PFSK-1 (cell line): ENCODE measurements at regions not wholly inside any gene's neighbourhood (a gene's known extent, or its start where the extent isn't known, plus 50 kb on each side); places are given as distances from the start of the nearest gene placed in this dataset.

Source experiments
- POLR2AphosphoS5 ChIP-seq: IDR thresholded peaks from 2 replicates; pipeline ENCODE4 v1.6.1; 2012; ENCODE audit warnings: low read depth, mild to moderate bottlenecking, control low read depth, low read length, moderate library complexity
- TAF1 ChIP-seq: IDR thresholded peaks from 2 replicates; pipeline ENCODE4 v1.6.1; 2012; ENCODE audit warnings: low read length, control low read depth, borderline replicate concordance; ENCODE audit not compliant: insufficient read depth
- TF ChIP-seq, protein P1 (sequence below), 2 experiments: IDR thresholded peaks; 2 replicates each; pipeline versions ENCODE4 v1.6.1 to v1.8.0; 2011 to 2012; ENCODE audit warnings: low read depth in 2 of 2, low read length in 2 of 2, control low read depth in 1 of 2, inconsistent platforms in 1 of 2, mild to moderate bottlenecking in 1 of 2, moderate library complexity in 1 of 2; ENCODE audit not compliant: insufficient read depth in 1 of 2

DNA sequence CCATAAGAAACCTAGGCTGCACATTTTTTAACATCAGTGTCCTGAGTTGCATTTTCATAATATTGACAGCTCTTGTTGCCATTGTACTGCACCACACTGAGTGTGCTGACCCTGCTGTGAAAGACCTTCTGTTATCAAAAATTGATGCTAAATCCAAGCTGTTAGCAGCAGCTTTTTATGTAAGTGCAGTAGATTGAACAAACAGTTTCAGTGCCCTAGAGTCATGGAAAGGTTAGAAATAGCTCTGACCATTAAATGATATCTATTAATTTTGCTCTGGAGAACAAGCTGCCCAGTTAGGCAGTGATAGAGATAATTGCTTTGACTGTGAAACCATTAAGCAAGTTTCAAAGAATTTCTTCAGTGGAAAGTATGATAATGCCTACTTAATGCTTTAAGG lies 1289.2 kb upstream of the PCDH20 start:
- TF ChIP-seq, protein P1, sequence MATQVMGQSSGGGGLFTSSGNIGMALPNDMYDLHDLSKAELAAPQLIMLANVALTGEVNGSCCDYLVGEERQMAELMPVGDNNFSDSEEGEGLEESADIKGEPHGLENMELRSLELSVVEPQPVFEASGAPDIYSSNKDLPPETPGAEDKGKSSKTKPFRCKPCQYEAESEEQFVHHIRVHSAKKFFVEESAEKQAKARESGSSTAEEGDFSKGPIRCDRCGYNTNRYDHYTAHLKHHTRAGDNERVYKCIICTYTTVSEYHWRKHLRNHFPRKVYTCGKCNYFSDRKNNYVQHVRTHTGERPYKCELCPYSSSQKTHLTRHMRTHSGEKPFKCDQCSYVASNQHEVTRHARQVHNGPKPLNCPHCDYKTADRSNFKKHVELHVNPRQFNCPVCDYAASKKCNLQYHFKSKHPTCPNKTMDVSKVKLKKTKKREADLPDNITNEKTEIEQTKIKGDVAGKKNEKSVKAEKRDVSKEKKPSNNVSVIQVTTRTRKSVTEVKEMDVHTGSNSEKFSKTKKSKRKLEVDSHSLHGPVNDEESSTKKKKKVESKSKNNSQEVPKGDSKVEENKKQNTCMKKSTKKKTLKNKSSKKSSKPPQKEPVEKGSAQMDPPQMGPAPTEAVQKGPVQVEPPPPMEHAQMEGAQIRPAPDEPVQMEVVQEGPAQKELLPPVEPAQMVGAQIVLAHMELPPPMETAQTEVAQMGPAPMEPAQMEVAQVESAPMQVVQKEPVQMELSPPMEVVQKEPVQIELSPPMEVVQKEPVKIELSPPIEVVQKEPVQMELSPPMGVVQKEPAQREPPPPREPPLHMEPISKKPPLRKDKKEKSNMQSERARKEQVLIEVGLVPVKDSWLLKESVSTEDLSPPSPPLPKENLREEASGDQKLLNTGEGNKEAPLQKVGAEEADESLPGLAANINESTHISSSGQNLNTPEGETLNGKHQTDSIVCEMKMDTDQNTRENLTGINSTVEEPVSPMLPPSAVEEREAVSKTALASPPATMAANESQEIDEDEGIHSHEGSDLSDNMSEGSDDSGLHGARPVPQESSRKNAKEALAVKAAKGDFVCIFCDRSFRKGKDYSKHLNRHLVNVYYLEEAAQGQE (IDR thresholded peaks at IDR 0.05; ENCODE audit: insufficient read depth in 1 of 2, low read depth in 2 of 2, low read length in 2 of 2): no peak
- TF ChIP-seq POLR2AphosphoS5 (no peak), TAF1 (no peak)
